DMS 273 (cell line): ENCODE measurements at regions not wholly inside any gene's neighbourhood (a gene's known extent, or its start where the extent isn't known, plus 50 kb on each side); places are given as distances from the start of the nearest gene placed in this dataset.
A peak's percentile ranks its signal among the peaks of the same experiment; 100 is the strongest.

Experiments used
- DNase-seq: peaks from one replicate; lab custom pipeline; 2025; ENCODE audit not compliant: unreplicated experiment; lab: John Stamatoyannopoulos, UW

GRCh38 chr12:27907766-27908165, 64.8 kb downstream of the PTHLH start:
- DNase-seq, result no peak

GRCh38 chr12:27906658-27907473, 65.7 kb downstream of the PTHLH start:
- no peak for DNase-seq

DNA sequence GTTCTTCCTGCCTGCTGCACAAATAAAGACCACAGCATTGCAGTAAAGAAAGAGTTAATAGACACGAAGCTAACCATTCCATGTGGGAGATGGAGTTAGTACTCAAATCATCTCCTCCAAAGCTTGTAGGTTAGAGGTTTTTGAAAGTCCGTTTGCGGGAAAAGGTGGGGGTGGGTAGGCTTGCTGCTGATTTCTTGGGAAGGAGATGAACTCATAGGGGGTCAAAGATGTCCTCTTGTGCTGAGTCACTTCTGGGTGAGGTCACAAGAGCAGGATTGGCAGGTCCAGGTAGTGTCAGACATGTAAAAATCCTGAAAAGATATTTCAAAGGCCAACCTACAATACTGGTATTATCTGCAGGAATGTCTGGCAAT, 66.4 kb downstream of the PTHLH start:
- DNase-seq, result no peak

GRCh38 chr12:27905285-27906126, 67.0 kb downstream of the PTHLH start:
- no peak for DNase-seq

- DNase-seq, result no peak
Observed at GRCh38 chr12:27902651-27903050, 69.9 kb downstream of the PTHLH start.

DNA sequence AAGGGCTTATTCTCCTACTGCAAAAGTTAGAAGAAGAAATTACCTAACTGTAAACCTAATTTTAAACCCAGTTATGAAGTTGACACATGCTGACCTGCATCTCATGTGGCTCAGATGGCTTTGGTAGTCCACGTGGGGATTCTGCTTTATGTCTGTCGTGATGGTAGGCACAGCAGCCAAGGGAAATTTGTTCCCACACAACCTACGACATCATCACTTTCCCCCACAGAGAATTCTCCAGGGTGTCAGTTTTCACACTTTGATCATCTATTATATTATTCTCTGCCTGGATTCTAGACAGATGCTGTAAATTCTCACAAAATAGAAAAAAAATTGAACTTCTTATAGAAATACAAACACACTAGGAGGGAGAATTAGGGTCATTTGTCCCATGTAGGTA, 70.6 kb downstream of the PTHLH start:
- peak; percentile 25 for DNase-seq

GRCh38 chr12:27900920-27901879, 71.3 kb downstream of the PTHLH start:
- DNase-seq, result no peak

GRCh38 chr12:27899151-27899661, 73.3 kb downstream of the PTHLH start:
- no peak for DNase-seq

- no peak for DNase-seq
Observed at GRCh38 chr12:27898022-27898421, 74.5 kb downstream of the PTHLH start.

GRCh38 chr12:27896419-27896990, 76.0 kb downstream of the PTHLH start:
- DNase-seq, result no peak

DNA sequence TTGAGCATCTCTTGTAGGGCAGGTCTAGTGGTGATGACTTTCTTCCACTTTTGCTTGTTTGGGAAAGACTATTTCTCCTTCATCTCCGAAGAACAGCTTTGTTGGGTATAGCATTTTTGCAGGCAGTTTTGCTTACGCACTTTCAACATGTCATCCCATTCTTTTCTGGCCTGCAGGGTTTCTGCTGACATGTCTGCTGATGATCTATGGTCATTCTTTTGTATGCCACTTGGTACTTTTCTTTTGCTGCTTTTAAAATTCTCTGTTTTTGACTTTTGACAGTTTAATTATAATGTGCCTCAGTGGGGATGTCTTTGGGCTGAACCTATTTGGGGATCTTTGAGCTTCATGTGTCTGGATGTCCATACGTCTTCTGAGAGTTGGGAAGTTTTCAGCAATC, 78.2 kb downstream of the PTHLH start:
- no peak for DNase-seq

DNA sequence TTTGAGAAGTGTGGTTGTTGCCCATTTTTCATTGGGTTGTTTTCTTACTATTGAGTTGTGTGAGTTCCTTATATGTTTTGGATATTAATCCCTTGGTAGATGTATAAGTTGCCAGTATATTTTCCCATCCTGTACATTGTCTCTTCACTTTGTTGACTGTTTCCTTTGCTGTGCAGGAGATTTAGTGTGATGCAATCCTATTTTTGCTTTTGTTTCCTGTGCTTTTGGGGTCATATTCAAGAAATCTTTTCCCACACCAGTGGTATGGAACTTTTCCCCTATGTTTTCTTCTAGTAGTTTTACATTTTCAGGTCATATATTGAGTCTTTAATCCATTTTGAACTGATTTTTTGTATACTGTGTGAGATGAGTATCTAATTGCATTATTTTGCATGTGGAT, 92.8 kb downstream of the PTHLH start:
- DNase-seq, result no peak

DNA sequence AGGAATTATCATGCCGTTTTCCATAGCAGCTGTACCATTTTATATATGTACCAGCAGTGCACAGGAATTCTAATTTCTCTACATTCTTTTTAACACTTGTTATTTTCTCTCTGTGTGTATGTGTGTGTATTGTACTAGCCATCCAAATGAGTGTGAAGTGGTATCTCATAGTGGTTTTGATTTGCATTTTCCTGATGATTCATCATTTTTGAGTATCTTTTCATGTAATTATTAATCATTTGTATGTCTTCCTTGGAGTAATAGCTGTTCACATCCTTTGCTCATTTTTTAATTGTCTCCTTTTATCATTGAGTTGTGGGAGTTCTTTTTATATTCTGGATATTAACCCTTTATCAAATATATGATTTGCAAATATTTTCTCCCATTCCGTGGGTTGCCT, 95.6 kb upstream of the MANSC4 start:
- DNase-seq, result no peak

GRCh38 chr12:27873010-27873409, 93.0 kb upstream of the MANSC4 start:
- no peak for DNase-seq

DNA sequence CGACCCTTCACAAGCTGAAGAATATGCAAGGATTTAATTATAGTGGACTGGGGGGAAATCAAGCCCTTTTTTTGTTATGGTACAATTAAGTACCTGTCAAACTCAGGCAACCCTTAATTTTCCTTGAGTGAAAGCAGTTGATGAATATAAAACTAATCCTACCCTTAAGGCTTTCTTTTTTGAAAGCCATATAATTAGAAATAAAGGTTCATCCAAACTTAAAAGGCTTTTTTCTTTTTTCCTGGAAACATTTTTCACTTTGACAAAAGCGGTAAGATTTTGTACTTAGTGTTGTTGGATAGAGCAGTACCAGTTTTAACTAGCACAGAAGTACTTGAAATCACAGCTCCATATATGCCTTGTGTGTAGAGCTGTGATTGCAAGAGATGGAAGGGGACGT, 91.9 kb upstream of the MANSC4 start:
- no peak for DNase-seq

DNA sequence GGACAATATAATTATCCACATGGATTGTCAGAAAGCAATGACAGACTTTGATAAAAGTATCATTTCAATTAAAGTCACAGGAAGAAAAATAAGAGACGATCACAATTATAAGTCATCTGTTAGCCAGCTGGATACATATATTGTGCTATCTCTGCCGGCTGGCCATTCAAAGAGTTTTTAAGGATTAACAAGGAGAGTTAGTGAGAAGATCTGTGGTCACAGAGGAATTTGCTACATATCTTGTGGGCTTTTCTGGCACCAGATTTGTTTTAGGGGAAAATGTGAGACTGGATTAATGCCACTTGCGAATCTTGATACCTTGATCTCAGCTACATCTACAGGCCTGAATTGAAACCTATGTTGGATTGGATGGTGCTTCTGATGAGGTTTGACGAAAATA, 90.9 kb upstream of the MANSC4 start:
- DNase-seq, result no peak

DNA sequence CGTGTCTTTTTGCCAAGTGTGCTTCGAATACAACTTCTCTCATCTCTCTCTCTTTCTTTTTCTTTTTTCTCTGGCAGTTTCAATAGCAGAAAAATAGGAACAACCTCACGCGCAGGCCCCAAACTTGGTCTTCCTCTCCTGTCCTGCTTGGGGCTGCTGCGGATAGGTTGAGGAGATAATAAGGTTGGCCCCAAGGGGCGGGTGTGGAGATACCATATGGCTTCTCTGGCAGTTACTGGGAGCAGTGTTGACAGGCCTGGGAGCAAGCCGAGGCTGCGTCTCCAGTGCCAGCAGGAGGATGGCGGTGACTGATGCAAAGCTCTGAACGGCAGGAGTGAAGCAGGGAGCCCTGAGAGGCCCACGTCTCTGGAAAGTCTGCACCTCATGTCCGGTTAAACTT, 89.5 kb upstream of the MANSC4 start:
- DNase-seq, result peak; percentile 87

GRCh38 chr12:27868139-27868538, 88.1 kb upstream of the MANSC4 start:
- DNase-seq, result no peak

DNA sequence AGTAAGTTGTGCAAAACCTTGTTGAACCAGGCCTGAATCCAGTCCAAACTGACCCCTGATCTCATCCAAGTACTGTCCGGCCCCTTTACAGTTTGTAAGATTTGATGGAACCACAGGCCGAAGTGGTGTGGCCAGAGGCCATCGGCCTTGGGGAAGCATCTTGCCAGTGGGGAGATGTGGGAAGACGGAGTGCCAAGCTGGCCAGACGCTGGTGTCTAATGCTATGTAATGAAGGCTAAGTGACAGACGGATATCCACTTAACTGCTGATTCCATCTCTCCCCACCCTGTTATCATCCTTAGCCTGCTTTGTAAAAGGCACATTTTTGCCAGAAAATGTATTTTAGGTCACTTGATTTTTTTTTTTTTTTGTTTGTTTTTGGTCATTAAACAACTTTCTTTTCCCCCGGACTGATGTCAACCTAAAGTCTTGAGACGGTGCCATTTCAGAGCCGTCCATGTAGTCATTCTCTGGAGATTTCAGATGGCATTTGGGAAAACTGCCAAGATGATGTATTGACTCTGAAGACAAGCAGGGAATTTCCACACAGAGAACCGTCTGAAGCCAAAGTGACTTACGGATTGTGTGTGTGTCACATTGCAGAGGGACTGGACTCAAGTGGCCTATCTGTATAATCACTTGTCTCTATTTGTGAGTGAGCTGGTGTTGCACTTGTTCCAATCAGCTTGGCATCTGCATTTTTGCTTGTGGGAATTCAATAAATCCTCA, 86.5 kb upstream of the MANSC4 start:
- peak; percentile 20 for DNase-seq

GRCh38 chr12:27865421-27865820, 85.4 kb upstream of the MANSC4 start:
- DNase-seq, result no peak
